Heart left ventricle (tissue), 16 donors: ENCODE measurements at regions not wholly inside any gene's neighbourhood (a gene's known extent, or its start where the extent isn't known, plus 50 kb on each side); places are given as distances from the start of the nearest gene placed in this dataset.
"Not testable (repeated sequence)": the region's sequence is repeated elsewhere in the genome, so short reads cannot be mapped to it uniquely, and the experiment has no call there.

Experiments
- ATAC-seq, 4 donors: fragments of 200-7000 bp; cut with Tn5 transposase; one replicate each; pipeline ENCODE4 v1.9.1; 2020 to 2022; ENCODE audit warnings: moderate library complexity in 4 of 4, mild to moderate bottlenecking in 3 of 4, moderate number of reproducible peaks in 1 of 4
- DNase-seq, 5 donors: peaks; one replicate each; pipeline ENCODE4 v3.0.0-alpha.2; 2020
- H3K27ac ChIP-seq, 12 donors: fragments of 200-600 bp; sonication (generic) in 4 of 12; one replicate each; pipeline versions ENCODE4 v1.5.0 to v1.8.0; 2016 to 2022; ENCODE audit warnings: mild to moderate bottlenecking in 2 of 12
- H3K27me3 ChIP-seq, 9 donors: fragments of 200-600 bp; sonication (generic) in 2 of 9; one replicate each; pipeline versions ENCODE4 v1.5.1 to v1.8.0; 2016 to 2022; ENCODE audit warnings: mild to moderate bottlenecking in 3 of 9
- H3K36me3 ChIP-seq, 9 donors: fragments of 200-600 bp; sonication (generic) in 2 of 9; one replicate each; pipeline versions ENCODE4 v1.5.0 to v1.8.0; 2018 to 2022; ENCODE audit warnings: mild to moderate bottlenecking in 2 of 9
- H3K4me1 ChIP-seq, 12 donors: fragments of 200-600 bp; sonication (generic) in 4 of 12; one replicate each; pipeline versions ENCODE4 v1.5.0 to v1.8.0; 2016 to 2022; ENCODE audit warnings: mild to moderate bottlenecking in 3 of 12
- H3K4me3 ChIP-seq, 12 donors: fragments of 200-600 bp; sonication (generic) in 4 of 12; one replicate each; pipeline versions ENCODE4 v1.5.0 to v1.8.0; 2017 to 2022; ENCODE audit warnings: mild to moderate bottlenecking in 9 of 12, moderate library complexity in 4 of 12
- H3K9me3 ChIP-seq, 12 donors: fragments of 200-600 bp; sonication (generic) in 4 of 12; one replicate each; pipeline versions ENCODE4 v1.5.0 to v1.8.0; 2016 to 2022; ENCODE audit warnings: mild to moderate bottlenecking in 1 of 12
- CTCF ChIP-seq, 12 donors: fragments of 200-600 bp; sonication (generic) in 4 of 12; IDR thresholded peaks; one replicate each; pipeline versions ENCODE4 v1.5.0 to v1.8.0; 2018 to 2022; ENCODE audit warnings: antibody characterized with exemption in 12 of 12, mild to moderate bottlenecking in 5 of 12
- WGBS, 4 donors: extraction: QIAGEN DNeasy Blood & Tissue Kit in 2 of 4; methylation state at CpG; one replicate each; pipeline versions ENCODE4 v1.1.5 to v1.1.7; 2013 to 2018; 5-methylcytosine and 5-hydroxymethylcytosine counted together
- intact Hi-C, 10 donors: fragments of 100-400 bp; cut with DNase I; formaldehyde crosslinking; loops; one replicate each; pipeline versions ENCODE4 v1.11.1 to v1.14.2; 2022
- donor health status: ischemic (EF 13 %, LVEDD 7.1; RV severe dilation, severe dysfunction).
- donor health status: healthy with polysubstance abuse.
- donor health status: DM: no; HTN: yes; CAD: no.
- donor health status: DM: no; HTN: no; CAD: no.
- donor health status: ischemic (EF 25% LVEDD 6.9; RV normal size, moderate dysfunction).
- donor health status: ischemic (EF 25% LVEDD 5.7; RV mildly dilated, moderate dysfunction).
- donor health status: healthy.
- donor health status: DM: yes; HTN: yes; CAD: no.
- donor health status: ischemic (EF 35%, LVEDD 5.7; RV mildly dilated, moderate dysfunction).
- donor health status: nonischemic (EF 11% LVEDD 7.7; RV severe dilation, severe dysfunction).
- donor health status: DM: yes; HTN: yes; CAD: no.
- donor health status: PGD.
- donor health status: ischemic (EF 29% LVEDD 5.4; RV normal size, mild dysfunction).
- donor health status: nonischemic (EF 23%, LVEDD 6.1; RV moderate dilation, normal function).

- H3K9me3 ChIP-seq, H3K27me3 ChIP-seq, ATAC-seq: not testable (repeated sequence)
Observed at GRCh38 chr7:55702831-55703230, 130.5 kb upstream of the VOPP1 start.

GRCh38 chr7:55699450-55699842, 127.1 kb upstream of the VOPP1 start:
- H3K27ac ChIP-seq, ATAC-seq, H3K27me3 ChIP-seq, DNase-seq, H3K9me3 ChIP-seq, H3K4me3 ChIP-seq, H3K36me3 ChIP-seq, intact Hi-C loops, H3K4me1 ChIP-seq: not testable (repeated sequence)
- WGBS, 4 donors = 70 to 90% (median 84%) methylated on average over 4 to 5 of the region's 5 CpGs

More at GRCh38 chr7:55702831-55703230, 130.5 kb upstream of the VOPP1 start:
- H3K4me1 ChIP-seq, H3K4me3 ChIP-seq, intact Hi-C loops, H3K27ac ChIP-seq, DNase-seq, H3K36me3 ChIP-seq: not testable (repeated sequence)
- WGBS, 4 donors = 66 to 76% (median 71%) methylated on average over 6 of the region's 6 CpGs

- H3K4me1 ChIP-seq, H3K9me3 ChIP-seq, DNase-seq, intact Hi-C loops, H3K27ac ChIP-seq, H3K27me3 ChIP-seq, H3K36me3 ChIP-seq, H3K4me3 ChIP-seq, ATAC-seq: not testable (repeated sequence)
- 82 to 88% (median 85%) methylated on average over 9 to 14 of the region's 14 CpGs for WGBS, 4 donors
Observed at GRCh38 chr7:55698607-55699449, 126.5 kb upstream of the VOPP1 start.

GRCh38 chr7:55695893-55696701, 123.8 kb upstream of the VOPP1 start:
- H3K9me3 ChIP-seq, intact Hi-C loops, DNase-seq, H3K4me3 ChIP-seq, H3K27ac ChIP-seq, H3K4me1 ChIP-seq, H3K27me3 ChIP-seq, H3K36me3 ChIP-seq: not testable (repeated sequence)
- peak in 1 of 4 donors; percentile 24 for ATAC-seq
- 57 to 65% (median 62%) methylated on average over 5 of the region's 6 CpGs for WGBS, 4 donors

- H3K4me3 ChIP-seq, H3K27ac ChIP-seq, H3K9me3 ChIP-seq, H3K4me1 ChIP-seq, intact Hi-C loops, H3K27me3 ChIP-seq, H3K36me3 ChIP-seq, DNase-seq: not testable (repeated sequence)
- 49 to 62% (median 58%) methylated on average over 5 of the region's 5 CpGs for WGBS, 4 donors
- peak in 1 of 4 donors; percentile 22 for ATAC-seq
Observed at GRCh38 chr7:55694484-55694883, 122.2 kb upstream of the VOPP1 start.

GRCh38 chr7:55688684-55689681, 116.7 kb upstream of the VOPP1 start:
- TF ChIP-seq CTCF (IDR thresholded peaks at IDR 0.05) = peak in 1 of 12 donors; percentile 12
- H3K4me1 ChIP-seq = peaks cover 0 to 15% (median 6%) of the 10 kb centered on the region in 12 donors
- peak overlapping the region; percentile 22 to 80 (median 62) for H3K27ac ChIP-seq
- H3K27me3 ChIP-seq, intact Hi-C loops, H3K36me3 ChIP-seq, H3K9me3 ChIP-seq: not testable (repeated sequence)
- DNase-seq (peak in 4 of 5 donors; percentile 40 to 58 (median 54)), ATAC-seq (peak; percentile 78 to 93 (median 92))
- WGBS, 4 donors = 25 to 31% (median 29%) methylated on average over 15 to 17 of the region's 17 CpGs
- H3K4me3 ChIP-seq = peak overlapping the region in 7 of 12 donors; percentile 5 to 34 (median 28)

GRCh38 chr7:55688261-55688660, 116.0 kb upstream of the VOPP1 start:
- H3K36me3 ChIP-seq, H3K27me3 ChIP-seq, ATAC-seq, intact Hi-C loops, DNase-seq, H3K9me3 ChIP-seq, H3K4me3 ChIP-seq: not testable (repeated sequence)
- WGBS, 4 donors = 24 to 36% (median 27%) methylated on average over 3 of the region's 3 CpGs
- Histone ChIP-seq H3K4me1 (peaks cover 0 to 15% (median 6%) of the 10 kb centered on the region in 12 donors), H3K27ac (peak overlapping the region in 7 of 12 donors; percentile 16 to 80 (median 71))

- H3K4me3 ChIP-seq, intact Hi-C loops, H3K27me3 ChIP-seq, H3K27ac ChIP-seq, DNase-seq, H3K9me3 ChIP-seq, H3K36me3 ChIP-seq: not testable (repeated sequence)
- ATAC-seq = peak in 1 of 4 donors; percentile 75
- peaks cover 0 to 15% (median 6%) of the 10 kb centered on the region in 12 donors for H3K4me1 ChIP-seq
- 83 to 93% (median 85%) methylated on average over 2 of the region's 5 CpGs for WGBS, 4 donors
Observed at GRCh38 chr7:55687252-55687651, 115.0 kb upstream of the VOPP1 start.

- WGBS, 4 donors = 85 to 92% (median 91%) methylated on average over 7 of the region's 7 CpGs
Observed at GRCh38 chr7:55686771-55687170, 114.5 kb upstream of the VOPP1 start.

More at GRCh38 chr7:55686771-55687170, 114.5 kb upstream of the VOPP1 start:
- H3K4me3 ChIP-seq, H3K36me3 ChIP-seq, ATAC-seq, intact Hi-C loops, H3K27ac ChIP-seq, H3K9me3 ChIP-seq, H3K27me3 ChIP-seq, DNase-seq: not testable (repeated sequence)
- H3K4me1 ChIP-seq = peaks cover 0 to 15% (median 6%) of the 10 kb centered on the region in 12 donors
